ENCODE measurements at regions not wholly inside any gene's neighbourhood (a gene's known extent, or its start where the extent isn't known, plus 50 kb on each side); places are given as distances from the start of the nearest gene placed in this dataset.

DNA sequence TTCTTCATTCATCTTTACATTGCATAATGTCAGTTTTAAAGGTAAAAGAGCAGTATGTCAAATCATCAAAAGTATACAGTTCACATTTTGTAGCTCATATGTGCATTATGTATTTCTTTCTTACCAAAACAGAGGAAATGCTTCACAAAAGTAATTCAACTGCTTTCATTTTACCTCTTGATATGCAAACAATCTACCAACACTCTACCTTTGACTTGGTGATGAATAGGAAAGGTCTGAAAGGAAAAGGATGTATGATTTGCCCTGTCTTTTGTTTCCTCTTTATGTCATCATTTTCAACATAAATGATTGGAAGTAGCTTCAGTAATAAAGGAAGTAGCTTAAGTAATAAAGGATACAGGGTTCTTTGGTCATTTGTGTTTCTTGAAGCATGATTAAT is 846.7 kb downstream of the NXPH1 start:
- no peak overlapping the region for H3K4me3 Mint-ChIP-seq
- H3K9me3 Mint-ChIP-seq, result peaks cover 15% of the 10 kb centered on the region
- H3K36me3 Mint-ChIP-seq, result peaks cover 17% of the 10 kb centered on the region
- peaks cover 3% of the 10 kb centered on the region; the same call in 1 of the 2 replicates for H3K27me3 Mint-ChIP-seq (ENCODE audit: low read depth)
- peaks cover 34% of the 10 kb centered on the region for H3K4me1 Mint-ChIP-seq
- TF ChIP-seq ZNF232 (CRISPR knock-in tag; IDR thresholded peaks at IDR 0.05), result 0 out of 2 replicates have a peak, but pooled peaks have one; percentile 27
- TF ChIP-seq, protein P1, sequence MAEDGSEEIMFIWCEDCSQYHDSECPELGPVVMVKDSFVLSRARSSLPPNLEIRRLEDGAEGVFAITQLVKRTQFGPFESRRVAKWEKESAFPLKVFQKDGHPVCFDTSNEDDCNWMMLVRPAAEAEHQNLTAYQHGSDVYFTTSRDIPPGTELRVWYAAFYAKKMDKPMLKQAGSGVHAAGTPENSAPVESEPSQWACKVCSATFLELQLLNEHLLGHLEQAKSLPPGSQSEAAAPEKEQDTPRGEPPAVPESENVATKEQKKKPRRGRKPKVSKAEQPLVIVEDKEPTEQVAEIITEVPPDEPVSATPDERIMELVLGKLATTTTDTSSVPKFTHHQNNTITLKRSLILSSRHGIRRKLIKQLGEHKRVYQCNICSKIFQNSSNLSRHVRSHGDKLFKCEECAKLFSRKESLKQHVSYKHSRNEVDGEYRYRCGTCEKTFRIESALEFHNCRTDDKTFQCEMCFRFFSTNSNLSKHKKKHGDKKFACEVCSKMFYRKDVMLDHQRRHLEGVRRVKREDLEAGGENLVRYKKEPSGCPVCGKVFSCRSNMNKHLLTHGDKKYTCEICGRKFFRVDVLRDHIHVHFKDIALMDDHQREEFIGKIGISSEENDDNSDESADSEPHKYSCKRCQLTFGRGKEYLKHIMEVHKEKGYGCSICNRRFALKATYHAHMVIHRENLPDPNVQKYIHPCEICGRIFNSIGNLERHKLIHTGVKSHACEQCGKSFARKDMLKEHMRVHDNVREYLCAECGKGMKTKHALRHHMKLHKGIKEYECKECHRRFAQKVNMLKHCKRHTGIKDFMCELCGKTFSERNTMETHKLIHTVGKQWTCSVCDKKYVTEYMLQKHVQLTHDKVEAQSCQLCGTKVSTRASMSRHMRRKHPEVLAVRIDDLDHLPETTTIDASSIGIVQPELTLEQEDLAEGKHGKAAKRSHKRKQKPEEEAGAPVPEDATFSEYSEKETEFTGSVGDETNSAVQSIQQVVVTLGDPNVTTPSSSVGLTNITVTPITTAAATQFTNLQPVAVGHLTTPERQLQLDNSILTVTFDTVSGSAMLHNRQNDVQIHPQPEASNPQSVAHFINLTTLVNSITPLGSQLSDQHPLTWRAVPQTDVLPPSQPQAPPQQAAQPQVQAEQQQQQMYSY (CRISPR knock-in tag; IDR thresholded peaks at IDR 0.05), result no peak
- peak overlapping the region; percentile 36; the same call in 1 of the 2 replicates for H3K27ac Mint-ChIP-seq
- ChIA-PET CTCF (no interaction called here), POLR2A (no interaction called here)
- ATAC-seq (peak; percentile 63), DNase-seq (ENCODE audit: low spot score) (no peak)

DNA sequence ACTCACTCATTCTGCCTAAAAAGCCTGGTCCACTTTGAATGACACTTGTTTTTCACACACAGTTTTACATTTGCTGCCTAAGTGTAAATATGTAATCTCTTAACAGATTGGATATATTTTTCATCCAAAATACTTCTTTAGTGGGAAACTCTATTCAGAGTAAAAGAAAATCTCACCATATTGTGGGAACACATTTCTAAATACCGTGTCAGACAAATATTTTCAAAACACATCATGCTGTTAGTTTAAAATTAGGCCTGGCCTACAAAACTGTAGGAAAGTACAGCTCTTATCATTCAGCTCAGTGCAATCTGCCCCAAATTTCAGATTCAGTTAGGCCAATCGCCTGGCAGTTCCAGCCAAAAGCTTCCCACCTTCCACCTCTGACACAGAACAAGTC is 849.8 kb downstream of the NXPH1 start:
- H3K27me3 Mint-ChIP-seq (ENCODE audit: low read depth), result peaks cover 3% of the 10 kb centered on the region; the same call in 1 of the 2 replicates
- no peak for ATAC-seq
- H3K4me3 Mint-ChIP-seq, result no peak overlapping the region
- peaks cover 20% of the 10 kb centered on the region for H3K9me3 Mint-ChIP-seq
- peaks cover 27% of the 10 kb centered on the region for H3K4me1 Mint-ChIP-seq
- TF ChIP-seq, protein P2, sequence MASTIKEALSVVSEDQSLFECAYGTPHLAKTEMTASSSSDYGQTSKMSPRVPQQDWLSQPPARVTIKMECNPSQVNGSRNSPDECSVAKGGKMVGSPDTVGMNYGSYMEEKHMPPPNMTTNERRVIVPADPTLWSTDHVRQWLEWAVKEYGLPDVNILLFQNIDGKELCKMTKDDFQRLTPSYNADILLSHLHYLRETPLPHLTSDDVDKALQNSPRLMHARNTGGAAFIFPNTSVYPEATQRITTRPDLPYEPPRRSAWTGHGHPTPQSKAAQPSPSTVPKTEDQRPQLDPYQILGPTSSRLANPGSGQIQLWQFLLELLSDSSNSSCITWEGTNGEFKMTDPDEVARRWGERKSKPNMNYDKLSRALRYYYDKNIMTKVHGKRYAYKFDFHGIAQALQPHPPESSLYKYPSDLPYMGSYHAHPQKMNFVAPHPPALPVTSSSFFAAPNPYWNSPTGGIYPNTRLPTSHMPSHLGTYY (CRISPR knock-in tag; IDR thresholded peaks at IDR 0.05), result no peak
- TF ChIP-seq, protein P3, sequence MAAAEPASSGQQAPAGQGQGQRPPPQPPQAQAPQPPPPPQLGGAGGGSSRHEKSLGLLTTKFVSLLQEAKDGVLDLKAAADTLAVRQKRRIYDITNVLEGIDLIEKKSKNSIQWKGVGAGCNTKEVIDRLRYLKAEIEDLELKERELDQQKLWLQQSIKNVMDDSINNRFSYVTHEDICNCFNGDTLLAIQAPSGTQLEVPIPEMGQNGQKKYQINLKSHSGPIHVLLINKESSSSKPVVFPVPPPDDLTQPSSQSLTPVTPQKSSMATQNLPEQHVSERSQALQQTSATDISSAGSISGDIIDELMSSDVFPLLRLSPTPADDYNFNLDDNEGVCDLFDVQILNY (CRISPR knock-in tag; IDR thresholded peaks at IDR 0.05), result no peak
- no peak for TF ChIP-seq ZNF232 (CRISPR knock-in tag; IDR thresholded peaks at IDR 0.05)
- TF ChIP-seq, protein P4, sequence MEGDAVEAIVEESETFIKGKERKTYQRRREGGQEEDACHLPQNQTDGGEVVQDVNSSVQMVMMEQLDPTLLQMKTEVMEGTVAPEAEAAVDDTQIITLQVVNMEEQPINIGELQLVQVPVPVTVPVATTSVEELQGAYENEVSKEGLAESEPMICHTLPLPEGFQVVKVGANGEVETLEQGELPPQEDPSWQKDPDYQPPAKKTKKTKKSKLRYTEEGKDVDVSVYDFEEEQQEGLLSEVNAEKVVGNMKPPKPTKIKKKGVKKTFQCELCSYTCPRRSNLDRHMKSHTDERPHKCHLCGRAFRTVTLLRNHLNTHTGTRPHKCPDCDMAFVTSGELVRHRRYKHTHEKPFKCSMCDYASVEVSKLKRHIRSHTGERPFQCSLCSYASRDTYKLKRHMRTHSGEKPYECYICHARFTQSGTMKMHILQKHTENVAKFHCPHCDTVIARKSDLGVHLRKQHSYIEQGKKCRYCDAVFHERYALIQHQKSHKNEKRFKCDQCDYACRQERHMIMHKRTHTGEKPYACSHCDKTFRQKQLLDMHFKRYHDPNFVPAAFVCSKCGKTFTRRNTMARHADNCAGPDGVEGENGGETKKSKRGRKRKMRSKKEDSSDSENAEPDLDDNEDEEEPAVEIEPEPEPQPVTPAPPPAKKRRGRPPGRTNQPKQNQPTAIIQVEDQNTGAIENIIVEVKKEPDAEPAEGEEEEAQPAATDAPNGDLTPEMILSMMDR (IDR thresholded peaks at IDR 0.05), result no peak
- TF ChIP-seq, protein P5, sequence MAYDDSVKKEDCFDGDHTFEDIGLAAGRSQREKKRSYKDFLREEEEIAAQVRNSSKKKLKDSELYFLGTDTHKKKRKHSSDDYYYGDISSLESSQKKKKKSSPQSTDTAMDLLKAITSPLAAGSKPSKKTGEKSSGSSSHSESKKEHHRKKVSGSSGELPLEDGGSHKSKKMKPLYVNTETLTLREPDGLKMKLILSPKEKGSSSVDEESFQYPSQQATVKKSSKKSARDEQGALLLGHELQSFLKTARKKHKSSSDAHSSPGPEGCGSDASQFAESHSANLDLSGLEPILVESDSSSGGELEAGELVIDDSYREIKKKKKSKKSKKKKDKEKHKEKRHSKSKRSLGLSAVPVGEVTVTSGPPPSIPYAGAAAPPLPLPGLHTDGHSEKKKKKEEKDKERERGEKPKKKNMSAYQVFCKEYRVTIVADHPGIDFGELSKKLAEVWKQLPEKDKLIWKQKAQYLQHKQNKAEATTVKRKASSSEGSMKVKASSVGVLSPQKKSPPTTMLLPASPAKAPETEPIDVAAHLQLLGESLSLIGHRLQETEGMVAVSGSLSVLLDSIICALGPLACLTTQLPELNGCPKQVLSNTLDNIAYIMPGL (CRISPR knock-in tag; IDR thresholded peaks at IDR 0.05), result no peak
- TF ChIP-seq GABPB1 (CRISPR knock-in tag; IDR thresholded peaks at IDR 0.05), result no peak
- TF ChIP-seq ZNF423 (CRISPR knock-in tag; IDR thresholded peaks at IDR 0.05), result no peak
- no peak for TF ChIP-seq TEAD4 (CRISPR knock-in tag; IDR thresholded peaks at IDR 0.05)
- TF ChIP-seq, protein P6, sequence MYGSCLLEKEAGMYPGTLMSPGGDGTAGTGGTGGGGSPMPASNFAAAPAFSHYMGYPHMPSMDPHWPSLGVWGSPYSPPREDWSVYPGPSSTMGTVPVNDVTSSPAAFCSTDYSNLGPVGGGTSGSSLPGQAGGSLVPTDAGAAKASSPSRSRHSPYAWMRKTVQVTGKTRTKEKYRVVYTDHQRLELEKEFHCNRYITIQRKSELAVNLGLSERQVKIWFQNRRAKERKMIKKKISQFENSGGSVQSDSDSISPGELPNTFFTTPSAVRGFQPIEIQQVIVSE (CRISPR knock-in tag; IDR thresholded peaks at IDR 0.05; ENCODE audit: borderline replicate concordance), result no peak
- ChIA-PET CTCF (no interaction called here), POLR2A (no interaction called here)
- H3K27ac Mint-ChIP-seq, result no peak overlapping the region
- no peak for DNase-seq (ENCODE audit: low spot score)
- peaks cover 17% of the 10 kb centered on the region for H3K36me3 Mint-ChIP-seq

DNA sequence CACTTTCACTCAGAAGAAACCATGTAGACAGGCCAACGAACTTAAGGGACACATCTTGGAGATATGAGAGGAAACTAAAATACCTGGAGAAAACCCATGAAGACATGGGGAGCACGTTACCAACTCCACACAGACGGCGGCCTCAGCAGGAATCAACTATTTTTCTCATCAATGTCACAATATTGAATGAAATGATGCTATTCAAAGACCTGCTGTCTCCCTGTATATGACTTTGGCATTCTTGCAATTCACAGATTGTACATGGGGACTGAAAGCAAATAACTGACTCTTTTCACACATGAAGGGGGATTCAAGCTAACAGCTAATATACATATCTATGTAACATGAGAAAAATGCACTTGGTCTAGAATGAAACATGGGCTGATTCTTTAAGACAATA is 869.0 kb downstream of the NXPH1 start:
- Mint-ChIP-seq H3K27me3 (ENCODE audit: low read depth) (no peaks in the 10 kb centered on the region), H3K36me3 (no peaks in the 10 kb centered on the region), H3K27ac (no peak overlapping the region), H3K4me3 (no peak overlapping the region), H3K4me1 (no peaks in the 10 kb centered on the region), H3K9me3 (no peaks in the 10 kb centered on the region)
- POLR2A ChIA-PET, result no interaction called here
- ATAC-seq (no peak), DNase-seq (ENCODE audit: low spot score) (no peak)
- CTCF ChIA-PET, result no interaction called here
- TF ChIP-seq, protein P7, sequence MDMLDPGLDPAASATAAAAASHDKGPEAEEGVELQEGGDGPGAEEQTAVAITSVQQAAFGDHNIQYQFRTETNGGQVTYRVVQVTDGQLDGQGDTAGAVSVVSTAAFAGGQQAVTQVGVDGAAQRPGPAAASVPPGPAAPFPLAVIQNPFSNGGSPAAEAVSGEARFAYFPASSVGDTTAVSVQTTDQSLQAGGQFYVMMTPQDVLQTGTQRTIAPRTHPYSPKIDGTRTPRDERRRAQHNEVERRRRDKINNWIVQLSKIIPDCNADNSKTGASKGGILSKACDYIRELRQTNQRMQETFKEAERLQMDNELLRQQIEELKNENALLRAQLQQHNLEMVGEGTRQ (CRISPR knock-in tag; IDR thresholded peaks at IDR 0.05), result no peak
- TF ChIP-seq CREB1 (CRISPR knock-in tag; IDR thresholded peaks at IDR 0.05) (no peak), TP53 (CRISPR knock-in tag; IDR thresholded peaks at IDR 0.05) (no peak), FOXP1 (CRISPR knock-in tag; IDR thresholded peaks at IDR 0.05; ENCODE audit: borderline replicate concordance) (no peak), GABPB1 (CRISPR knock-in tag; IDR thresholded peaks at IDR 0.05) (no peak), ATF1 (CRISPR knock-in tag; IDR thresholded peaks at IDR 0.05) (no peak), SMAD4 (CRISPR knock-in tag; IDR thresholded peaks at IDR 0.05) (no peak)
- TF ChIP-seq, protein P8, sequence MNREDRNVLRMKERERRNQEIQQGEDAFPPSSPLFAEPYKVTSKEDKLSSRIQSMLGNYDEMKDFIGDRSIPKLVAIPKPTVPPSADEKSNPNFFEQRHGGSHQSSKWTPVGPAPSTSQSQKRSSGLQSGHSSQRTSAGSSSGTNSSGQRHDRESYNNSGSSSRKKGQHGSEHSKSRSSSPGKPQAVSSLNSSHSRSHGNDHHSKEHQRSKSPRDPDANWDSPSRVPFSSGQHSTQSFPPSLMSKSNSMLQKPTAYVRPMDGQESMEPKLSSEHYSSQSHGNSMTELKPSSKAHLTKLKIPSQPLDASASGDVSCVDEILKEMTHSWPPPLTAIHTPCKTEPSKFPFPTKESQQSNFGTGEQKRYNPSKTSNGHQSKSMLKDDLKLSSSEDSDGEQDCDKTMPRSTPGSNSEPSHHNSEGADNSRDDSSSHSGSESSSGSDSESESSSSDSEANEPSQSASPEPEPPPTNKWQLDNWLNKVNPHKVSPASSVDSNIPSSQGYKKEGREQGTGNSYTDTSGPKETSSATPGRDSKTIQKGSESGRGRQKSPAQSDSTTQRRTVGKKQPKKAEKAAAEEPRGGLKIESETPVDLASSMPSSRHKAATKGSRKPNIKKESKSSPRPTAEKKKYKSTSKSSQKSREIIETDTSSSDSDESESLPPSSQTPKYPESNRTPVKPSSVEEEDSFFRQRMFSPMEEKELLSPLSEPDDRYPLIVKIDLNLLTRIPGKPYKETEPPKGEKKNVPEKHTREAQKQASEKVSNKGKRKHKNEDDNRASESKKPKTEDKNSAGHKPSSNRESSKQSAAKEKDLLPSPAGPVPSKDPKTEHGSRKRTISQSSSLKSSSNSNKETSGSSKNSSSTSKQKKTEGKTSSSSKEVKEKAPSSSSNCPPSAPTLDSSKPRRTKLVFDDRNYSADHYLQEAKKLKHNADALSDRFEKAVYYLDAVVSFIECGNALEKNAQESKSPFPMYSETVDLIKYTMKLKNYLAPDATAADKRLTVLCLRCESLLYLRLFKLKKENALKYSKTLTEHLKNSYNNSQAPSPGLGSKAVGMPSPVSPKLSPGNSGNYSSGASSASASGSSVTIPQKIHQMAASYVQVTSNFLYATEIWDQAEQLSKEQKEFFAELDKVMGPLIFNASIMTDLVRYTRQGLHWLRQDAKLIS (CRISPR knock-in tag; IDR thresholded peaks at IDR 0.05; ENCODE audit: borderline replicate concordance), result no peak

Measured in WTC11 (cell line).